ENCODE measurements at regions not wholly inside any gene's neighbourhood (a gene's known extent, or its start where the extent isn't known, plus 50 kb on each side); places are given as distances from the start of the nearest gene placed in this dataset.
"Not testable (repeated sequence)": the region's sequence is repeated elsewhere in the genome, so short reads cannot be mapped to it uniquely, and the experiment has no call there.

DNA sequence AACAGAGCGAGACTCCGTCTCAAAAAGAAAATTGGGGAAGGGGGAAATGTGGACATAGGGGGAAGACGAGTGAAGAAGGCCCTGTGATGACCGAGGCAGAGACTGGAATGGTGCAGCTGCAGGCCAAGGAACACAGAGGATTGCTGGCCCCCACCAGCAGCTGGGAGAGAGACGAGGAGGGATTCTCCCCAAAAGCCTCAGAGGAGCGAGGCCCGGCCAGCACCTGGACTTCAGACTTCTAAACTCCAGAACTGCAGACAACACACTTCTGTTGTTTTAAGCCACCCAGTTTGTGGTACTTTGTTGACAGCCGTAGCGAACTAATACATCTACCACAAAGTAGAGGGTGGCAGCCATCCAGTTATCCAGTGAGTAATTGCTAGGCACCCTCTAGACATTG is 124.6 kb downstream of the ATPSCKMT start:
- no peak for DNase-seq

DNA sequence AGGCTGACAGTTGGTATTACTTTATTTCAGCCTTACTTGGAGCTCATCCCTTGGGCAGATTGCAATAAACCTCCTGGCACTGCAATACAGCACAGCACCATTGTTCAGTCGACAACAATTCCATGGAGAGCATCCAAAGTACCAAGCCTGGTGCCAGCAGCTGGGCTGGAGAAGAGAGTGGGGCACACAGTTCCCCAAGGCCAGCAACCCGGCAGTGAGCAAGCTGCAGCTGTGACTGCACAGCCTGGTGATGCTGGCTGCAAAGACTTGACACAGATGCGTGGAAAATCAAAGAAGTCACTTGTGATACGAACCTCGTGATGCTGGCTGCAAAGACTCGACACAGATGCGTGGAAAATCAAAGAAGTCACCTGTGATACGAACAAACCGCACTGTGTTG is 125.4 kb downstream of the ATPSCKMT start:
- DNase-seq: peak; percentile 31

GRCh38 chr5:10123254-10123989 is 126.3 kb downstream of the ATPSCKMT start:
- DNase-seq: peak; percentile 3

- no peak for DNase-seq
Measured at GRCh38 chr5:10122076-10122726, 127.5 kb downstream of the ATPSCKMT start.

GRCh38 chr5:10120934-10121333 is 128.8 kb downstream of the ATPSCKMT start:
- DNase-seq: no peak

DNA sequence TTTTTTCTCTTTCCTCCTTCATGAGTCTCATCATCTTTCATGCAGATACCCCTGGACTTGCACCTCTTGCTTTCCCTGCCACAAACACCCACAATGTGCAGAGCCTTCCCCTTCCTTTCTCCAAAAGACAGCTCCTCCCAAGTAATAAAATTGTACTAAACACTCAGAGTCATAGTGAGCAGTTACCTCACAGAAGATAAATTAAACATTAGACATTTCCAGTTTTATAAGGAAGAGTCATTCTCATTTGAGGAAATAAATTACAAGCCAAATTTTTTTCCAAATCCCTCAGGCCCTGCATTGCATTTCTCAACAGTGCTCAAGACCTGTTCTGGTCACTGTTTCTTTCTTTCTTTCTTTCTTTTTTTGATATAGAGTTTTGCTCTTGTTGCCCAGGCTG is 131.5 kb downstream of the ATPSCKMT start:
- DNase-seq: no peak

DNA sequence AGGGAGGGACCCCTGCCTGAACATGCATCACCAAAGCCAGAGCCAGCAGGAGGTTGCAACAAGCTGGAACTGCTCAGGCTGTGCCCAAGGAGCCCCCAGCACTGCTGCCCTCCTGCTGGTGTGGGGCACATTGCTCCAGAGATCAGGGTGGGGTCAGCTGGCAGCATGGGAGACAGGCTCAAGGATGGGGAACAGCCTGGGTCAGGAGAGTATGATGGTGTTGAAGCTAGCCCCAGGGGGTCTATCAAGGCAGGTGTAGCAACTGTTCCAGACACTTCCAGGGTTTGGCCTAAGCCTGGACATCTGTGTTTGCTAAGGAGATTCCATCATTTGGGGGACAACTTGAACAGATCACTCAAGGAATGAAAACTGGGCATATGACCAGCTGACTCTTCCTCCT is 133.1 kb downstream of the ATPSCKMT start:
- no peak for DNase-seq

- no peak for DNase-seq
Measured at GRCh38 chr5:10115669-10116068, 134.0 kb downstream of the ATPSCKMT start.

GRCh38 chr5:10111571-10111970 is 138.1 kb downstream of the ATPSCKMT start:
- DNase-seq: no peak

GRCh38 chr5:10110228-10110627 is 139.5 kb downstream of the ATPSCKMT start:
- no peak for DNase-seq

GRCh38 chr5:10109299-10109698 is 140.4 kb downstream of the ATPSCKMT start:
- DNase-seq: no peak

DNA sequence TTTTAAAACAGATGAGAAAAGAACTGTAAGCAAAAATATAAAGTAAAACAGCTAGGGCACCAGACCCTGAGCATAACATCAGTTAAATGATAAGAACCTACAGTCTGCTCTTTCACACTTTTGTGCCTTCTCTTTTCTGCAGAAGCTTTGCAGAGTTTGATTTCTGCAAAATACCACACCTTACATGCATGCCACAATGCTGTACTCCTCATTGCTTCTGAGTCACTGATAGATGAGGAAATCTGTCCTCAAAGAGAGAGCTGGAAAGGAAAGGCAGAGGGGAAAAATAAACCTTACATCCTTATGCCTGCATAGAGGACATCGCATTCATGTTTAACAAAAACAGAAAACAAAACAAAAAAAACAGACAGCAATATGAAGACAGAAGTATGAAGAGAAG is 142.9 kb downstream of the ATPSCKMT start:
- DNase-seq: no peak

- DNase-seq: no peak
Measured at GRCh38 chr5:10106285-10106684, 143.4 kb downstream of the ATPSCKMT start.

- DNase-seq: no peak
Measured at GRCh38 chr5:10102706-10103497, 146.8 kb downstream of the ATPSCKMT start.

GRCh38 chr5:10102235-10102634 is 147.5 kb downstream of the ATPSCKMT start:
- not testable (repeated sequence) for DNase-seq

DNA sequence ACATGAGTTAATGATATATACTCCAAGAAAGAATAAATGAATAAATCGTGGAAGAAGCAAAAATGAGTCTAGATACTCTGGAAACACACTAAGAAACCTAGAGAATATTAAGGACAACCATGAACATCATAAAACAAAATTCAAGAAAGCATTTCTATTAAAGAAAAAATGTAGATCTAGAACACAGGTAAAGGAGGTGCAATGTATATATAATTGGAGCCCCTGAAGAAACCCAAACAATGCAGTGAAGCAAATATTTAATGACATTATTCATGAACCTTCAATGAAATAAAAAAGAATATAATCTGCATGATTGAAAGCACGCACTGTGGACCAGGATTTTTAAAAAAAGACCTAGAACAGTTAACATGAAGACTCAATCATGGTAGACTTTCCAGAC is 150.1 kb downstream of the ATPSCKMT start:
- no peak for DNase-seq

DNA sequence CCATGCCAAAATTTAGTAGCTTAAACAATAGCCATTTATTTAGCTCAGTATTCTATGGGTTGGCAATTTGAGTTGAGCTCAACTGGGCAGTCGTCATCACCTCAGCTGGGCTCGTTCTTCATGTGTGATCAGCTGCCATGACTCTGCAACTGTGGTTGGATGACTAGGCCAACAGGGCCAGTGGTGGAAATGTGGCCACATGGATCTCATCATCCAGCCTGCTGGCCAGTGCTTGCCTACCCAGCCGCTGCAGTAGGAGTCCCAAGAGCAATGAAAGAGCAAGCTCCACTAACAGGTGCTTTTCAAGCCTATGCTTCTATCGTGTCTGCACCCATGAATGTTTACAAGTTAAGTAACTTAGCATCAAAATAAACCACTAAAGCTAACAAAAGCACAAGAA is 158.0 kb downstream of the ATPSCKMT start:
- no peak for DNase-seq

- DNase-seq: no peak
Measured at GRCh38 chr5:10090074-10090473, 159.6 kb downstream of the ATPSCKMT start.

- no peak for DNase-seq
Measured at GRCh38 chr5:10085185-10085584, 164.5 kb downstream of the ATPSCKMT start.

GRCh38 chr5:10081584-10081983 is 168.1 kb downstream of the ATPSCKMT start:
- no peak for DNase-seq

GRCh38 chr5:10077791-10078545 is 171.7 kb downstream of the ATPSCKMT start:
- DNase-seq: no peak

- DNase-seq: no peak
Measured at GRCh38 chr5:10073441-10074104, 176.1 kb downstream of the ATPSCKMT start.
